Smooth muscle cell (in vitro differentiated cells): ENCODE measurements at regions not wholly inside any gene's neighbourhood (a gene's known extent, or its start where the extent isn't known, plus 50 kb on each side); places are given as distances from the start of the nearest gene placed in this dataset.

Experiments used
- DNase-seq: peaks from one replicate; lab custom pipeline; 2025; ENCODE audit not compliant: unreplicated experiment; lab: John Stamatoyannopoulos, UW
- H2AFZ ChIP-seq: fragments of 200-600 bp; sonication (generic); 2 replicates; pipeline ENCODE4 v1.6.0; 2016; ENCODE audit warnings: antibody characterized with exemption, low read depth, mild to moderate bottlenecking
- H3F3A ChIP-seq: fragments of 200-600 bp; sonication (generic); 2 replicates; pipeline ENCODE4 v1.6.0; 2017; ENCODE audit warnings: antibody characterized with exemption, low read depth
- H3K27ac ChIP-seq: fragments of 200-600 bp; sonication (generic); 2 replicates; pipeline ENCODE4 v1.5.1; 2016; ENCODE audit warnings: low read depth, mild to moderate bottlenecking
- H3K27me3 ChIP-seq: fragments of 200-600 bp; sonication (generic); 2 replicates; pipeline ENCODE4 v1.6.1; 2016; ENCODE audit warnings: low read depth, mild to moderate bottlenecking
- H3K36me3 ChIP-seq: fragments of 200-600 bp; sonication (generic); 2 replicates; pipeline ENCODE4 v1.5.1; 2016; ENCODE audit warnings: low read depth
- H3K4me1 ChIP-seq: fragments of 200-600 bp; sonication (generic); 2 replicates; pipeline ENCODE4 v1.5.1; 2016; ENCODE audit warnings: low read depth
- H3K4me2 ChIP-seq: fragments of 200-600 bp; sonication (generic); 2 replicates; pipeline ENCODE4 v1.6.0; 2016; ENCODE audit warnings: mild to moderate bottlenecking
- H3K4me3 ChIP-seq: fragments of 200-600 bp; sonication (generic); 2 replicates; pipeline ENCODE4 v1.5.1; 2016; ENCODE audit warnings: mild to moderate bottlenecking
- H3K79me2 ChIP-seq: fragments of 200-600 bp; sonication (generic); 2 replicates; pipeline ENCODE4 v1.6.0; 2016; ENCODE audit warnings: low read depth, mild to moderate bottlenecking
- H3K9ac ChIP-seq: fragments of 200-600 bp; sonication (generic); 2 replicates; pipeline ENCODE4 v1.6.0; 2016; ENCODE audit warnings: low read depth
- H3K9me3 ChIP-seq: fragments of 200-600 bp; sonication (generic); replicated peaks from 2 replicates; pipeline ENCODE4 v1.5.1; 2016; ENCODE audit warnings: low read depth
- H4K20me1 ChIP-seq: fragments of 200-600 bp; sonication (generic); 2 replicates; pipeline ENCODE4 v1.6.0; 2016; ENCODE audit warnings: low read depth
- CTCF ChIP-seq: fragments of 200-600 bp; sonication (generic); IDR thresholded peaks from 2 replicates; pipeline ENCODE4 v1.5.1; 2017; ENCODE audit warnings: borderline replicate concordance, mild to moderate bottlenecking, antibody characterized with exemption; ENCODE audit not compliant: insufficient read depth, poor library complexity, severe bottlenecking
- WGBS: methylation state at CpG from one replicate; pipeline ENCODE4 v1.1.7; 2016; ENCODE audit warnings: low lambda C conversion rate; 5-methylcytosine and 5-hydroxymethylcytosine counted together

GRCh38 chr2:153543635-153544071, 65.1 kb upstream of the RPRM start:
- Histone ChIP-seq H3K27ac (no peak overlapping the region), H3K27me3 (no peaks in the 10 kb centered on the region), H3K36me3 (no peaks in the 10 kb centered on the region), H3K4me1 (peaks cover 4% of the 10 kb centered on the region), H3K9ac (no peak overlapping the region), H4K20me1 (no peaks in the 10 kb centered on the region), H3K9me3 (no peaks in the 10 kb centered on the region), H3K79me2 (no peaks in the 10 kb centered on the region), H2AFZ (no peak overlapping the region), H3K4me3 (no peak overlapping the region), H3K4me2 (no peak overlapping the region), H3F3A (no peaks in the 10 kb centered on the region)
- WGBS = 35% methylated on average over 5 of the region's 5 CpGs
- no peak for TF ChIP-seq CTCF
- no peak for DNase-seq

- H3K9ac ChIP-seq = no peak overlapping the region
- no peak overlapping the region for H3K4me2 ChIP-seq
- peaks cover 4% of the 10 kb centered on the region for H3K4me1 ChIP-seq
- no peak for TF ChIP-seq CTCF
- 92% methylated on average over 2 of the region's 2 CpGs for WGBS
- H3K4me3 ChIP-seq = no peak overlapping the region
- no peak for DNase-seq
- H3K36me3 ChIP-seq = no peaks in the 10 kb centered on the region
- H3K27ac ChIP-seq = no peak overlapping the region
- no peaks in the 10 kb centered on the region for H3K27me3 ChIP-seq
- H2AFZ ChIP-seq = no peak overlapping the region
- H3K9me3 ChIP-seq = no peaks in the 10 kb centered on the region
- H3K79me2 ChIP-seq = no peaks in the 10 kb centered on the region
- no peaks in the 10 kb centered on the region for H4K20me1 ChIP-seq
- H3F3A ChIP-seq = no peaks in the 10 kb centered on the region
These were observed 67.8 kb upstream of the RPRM start for GRCh38 chr2:153546358-153546757.

GRCh38 chr2:153548536-153548935, 70.0 kb upstream of the RPRM start:
- Histone ChIP-seq H3K9ac (no peak overlapping the region), H3K4me1 (no peaks in the 10 kb centered on the region)
- 94% methylated on average over 2 of the region's 2 CpGs for WGBS

More at GRCh38 chr2:153548536-153548935, 70.0 kb upstream of the RPRM start:
- Histone ChIP-seq H3K36me3 (no peaks in the 10 kb centered on the region), H3K4me3 (no peak overlapping the region), H3K4me2 (no peak overlapping the region), H3K27ac (no peak overlapping the region), H3K27me3 (no peaks in the 10 kb centered on the region), H3K79me2 (no peaks in the 10 kb centered on the region), H3K9me3 (no peaks in the 10 kb centered on the region), H4K20me1 (no peaks in the 10 kb centered on the region), H3F3A (no peaks in the 10 kb centered on the region), H2AFZ (no peak overlapping the region)
- TF ChIP-seq CTCF = no peak
- DNase-seq = no peak
